ENCODE measurements at regions not wholly inside any gene's neighbourhood (a gene's known extent, or its start where the extent isn't known, plus 50 kb on each side); places are given as distances from the start of the nearest gene placed in this dataset.

DNA sequence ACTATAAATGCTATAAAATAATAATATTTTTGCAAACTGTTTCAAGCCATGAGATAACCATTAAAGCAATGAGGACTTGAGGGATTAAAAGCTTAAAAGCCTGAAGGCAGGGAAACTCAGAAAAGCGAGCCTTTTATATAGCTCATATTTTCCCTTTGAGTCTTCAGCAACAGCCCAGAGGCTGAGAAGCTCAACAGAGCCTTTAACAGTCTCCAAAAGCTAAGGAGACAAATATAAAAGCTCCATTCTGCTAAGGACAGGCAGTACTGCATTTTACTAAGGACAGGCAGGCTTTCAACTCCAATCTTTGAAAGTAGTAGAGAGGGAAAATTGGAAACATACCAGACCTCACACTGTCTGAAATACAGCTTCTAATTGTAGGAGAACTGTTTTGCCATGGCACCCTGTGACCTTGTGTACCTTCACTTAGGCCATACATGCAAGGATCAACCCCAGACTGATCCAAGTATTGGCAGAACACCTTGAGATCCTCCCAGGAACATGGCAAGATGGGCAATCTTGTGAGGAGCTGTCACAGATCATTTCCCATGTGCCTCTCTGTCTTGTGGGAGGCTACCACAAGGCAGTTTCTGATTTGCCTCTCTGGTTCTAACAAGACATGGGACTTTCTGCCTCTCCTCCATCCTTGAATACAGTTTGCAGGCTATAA is 53.1 kb upstream of the ARNT2 start:
- TF ChIP-seq, protein P1, sequence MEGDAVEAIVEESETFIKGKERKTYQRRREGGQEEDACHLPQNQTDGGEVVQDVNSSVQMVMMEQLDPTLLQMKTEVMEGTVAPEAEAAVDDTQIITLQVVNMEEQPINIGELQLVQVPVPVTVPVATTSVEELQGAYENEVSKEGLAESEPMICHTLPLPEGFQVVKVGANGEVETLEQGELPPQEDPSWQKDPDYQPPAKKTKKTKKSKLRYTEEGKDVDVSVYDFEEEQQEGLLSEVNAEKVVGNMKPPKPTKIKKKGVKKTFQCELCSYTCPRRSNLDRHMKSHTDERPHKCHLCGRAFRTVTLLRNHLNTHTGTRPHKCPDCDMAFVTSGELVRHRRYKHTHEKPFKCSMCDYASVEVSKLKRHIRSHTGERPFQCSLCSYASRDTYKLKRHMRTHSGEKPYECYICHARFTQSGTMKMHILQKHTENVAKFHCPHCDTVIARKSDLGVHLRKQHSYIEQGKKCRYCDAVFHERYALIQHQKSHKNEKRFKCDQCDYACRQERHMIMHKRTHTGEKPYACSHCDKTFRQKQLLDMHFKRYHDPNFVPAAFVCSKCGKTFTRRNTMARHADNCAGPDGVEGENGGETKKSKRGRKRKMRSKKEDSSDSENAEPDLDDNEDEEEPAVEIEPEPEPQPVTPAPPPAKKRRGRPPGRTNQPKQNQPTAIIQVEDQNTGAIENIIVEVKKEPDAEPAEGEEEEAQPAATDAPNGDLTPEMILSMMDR (conservative IDR thresholded peaks at IDR 0.05; ENCODE audit: low read depth in 2 of 2), result no peak
- no peak for TF ChIP-seq EZH2phosphoT487 (IDR thresholded peaks at IDR 0.05; ENCODE audit: unreplicated experiment)
- no peak for TF ChIP-seq EZH2 (IDR thresholded peaks at IDR 0.05; ENCODE audit: low read depth, unreplicated experiment)
- no peak for TF ChIP-seq POLR2AphosphoS5 (IDR thresholded peaks at IDR 0.05; ENCODE audit: low read depth)
- no peak for TF ChIP-seq JUNB (IDR thresholded peaks at IDR 0.05; ENCODE audit: unreplicated experiment)
